MM.1S (cell line): ENCODE measurements at regions not wholly inside any gene's neighbourhood (a gene's known extent, or its start where the extent isn't known, plus 50 kb on each side); places are given as distances from the start of the nearest gene placed in this dataset.

Source experiments
- CTCF ChIP-seq: fragments of 300-600 bp; sonication (generic); IDR thresholded peaks from 2 replicates; pipeline ENCODE4 v1.5.1; 2016; ENCODE audit warnings: antibody characterized with exemption, low read length, mixed read lengths
- EZH2phosphoT487 ChIP-seq: fragments of 300-600 bp; sonication (generic); IDR thresholded peaks from 2 replicates; pipeline ENCODE4 v1.6.1; 2018; ENCODE audit warnings: antibody characterized with exemption, low read length

- TF ChIP-seq CTCF, result no peak
- no peak for TF ChIP-seq EZH2phosphoT487
Measured at GRCh38 chr3:181888234-181888633, 176.5 kb downstream of the SOX2 start.
